ENCODE measurements at regions not wholly inside any gene's neighbourhood (a gene's known extent, or its start where the extent isn't known, plus 50 kb on each side); places are given as distances from the start of the nearest gene placed in this dataset.

- TF ChIP-seq HOXD13 (CRISPR knock-in tag; IDR thresholded peaks at IDR 0.05; ENCODE audit: borderline replicate concordance): no peak
- TF ChIP-seq SALL2 (tag by site-specific recombination; IDR thresholded peaks at IDR 0.05; ENCODE audit: borderline replicate concordance): no peak
- TF ChIP-seq ZNF704 (tag by site-specific recombination; IDR thresholded peaks at IDR 0.05): no peak
- TF ChIP-seq ZNF335 (tag by site-specific recombination; conservative IDR thresholded peaks at IDR 0.05): no peak
- no peak for TF ChIP-seq CTCF (tag by site-specific recombination; IDR thresholded peaks at IDR 0.05)
- no peak for TF ChIP-seq ZNF311 (tag by site-specific recombination; IDR thresholded peaks at IDR 0.05; ENCODE audit: borderline replicate concordance)
- TF ChIP-seq ZNF488 (tag by site-specific recombination; IDR thresholded peaks at IDR 0.05): no peak
- no peak for TF ChIP-seq YY1 (tag by site-specific recombination; IDR thresholded peaks at IDR 0.05)
- TF ChIP-seq ZNF121 (tag by site-specific recombination; IDR thresholded peaks at IDR 0.05): no peak
- TF ChIP-seq ZNF501 (tag by site-specific recombination; IDR thresholded peaks at IDR 0.05): no peak
Measured at GRCh38 chr6:15730922-15731321, 68.1 kb upstream of the DTNBP1 start.
